ENCODE measurements at regions not wholly inside any gene's neighbourhood (a gene's known extent, or its start where the extent isn't known, plus 50 kb on each side); places are given as distances from the start of the nearest gene placed in this dataset.

DNA sequence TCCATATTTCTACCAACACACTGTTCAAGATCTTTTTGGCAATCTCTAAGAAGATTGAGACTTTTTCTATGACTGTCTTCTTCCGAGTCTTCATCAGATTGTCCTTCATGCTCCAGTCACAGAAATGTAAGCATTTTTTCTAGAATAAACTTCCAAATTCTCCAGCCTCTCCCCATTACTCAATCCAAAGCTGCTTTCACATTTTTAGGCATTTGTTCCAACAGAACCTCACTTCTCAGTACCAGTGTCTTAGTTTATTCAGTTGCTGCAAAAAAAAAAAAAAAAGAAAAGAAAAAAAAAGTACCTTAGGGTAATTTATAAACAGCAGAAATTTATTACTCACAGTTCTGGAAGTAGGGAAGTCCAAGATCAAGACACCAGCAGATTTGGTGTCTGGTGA lies 290.8 kb upstream of the NOVA1 start:
- 100% methylated on average over 1 of the region's 1 CpG for WGBS (ENCODE audit: insufficient coverage)
- Histone ChIP-seq H3K9me3 (ENCODE audit: control extremely low read depth in 1 of 5, control insufficient read depth in 4 of 5, insufficient read depth in 2 of 5, low read depth in 1 of 5, low read length in 4 of 5) (no peaks in the 10 kb centered on the region), H3K27ac (ENCODE audit: insufficient read depth in 1 of 2, low read depth in 1 of 2, low read length in 2 of 2, poor library complexity in 1 of 2, severe bottlenecking in 2 of 2) (no peak overlapping the region), H3K36me3 (ENCODE audit: control insufficient read depth in 4 of 4, insufficient read depth in 4 of 4, low read length in 3 of 4) (no peaks in the 10 kb centered on the region), H3K4me3 (ENCODE audit: control insufficient read depth in 1 of 7, extremely low read depth in 1 of 7, insufficient read depth in 4 of 7, low read depth in 2 of 7, low read length in 6 of 7) (no peak overlapping the region), H3K4me1 (ENCODE audit: control extremely low read depth in 1 of 4, control insufficient read depth in 4 of 4, insufficient read depth in 4 of 4, low read length in 3 of 4) (no peaks in the 10 kb centered on the region), H3K27me3 (replicated peaks in 2 of 5; ENCODE audit: control insufficient read depth in 4 of 5, insufficient read depth in 5 of 5, low read length in 4 of 5) (no peaks in the 10 kb centered on the region)
- DNase-seq: no peak
- ChIA-PET CTCF (no interaction called here), POLR2A (no interaction called here)

DNA sequence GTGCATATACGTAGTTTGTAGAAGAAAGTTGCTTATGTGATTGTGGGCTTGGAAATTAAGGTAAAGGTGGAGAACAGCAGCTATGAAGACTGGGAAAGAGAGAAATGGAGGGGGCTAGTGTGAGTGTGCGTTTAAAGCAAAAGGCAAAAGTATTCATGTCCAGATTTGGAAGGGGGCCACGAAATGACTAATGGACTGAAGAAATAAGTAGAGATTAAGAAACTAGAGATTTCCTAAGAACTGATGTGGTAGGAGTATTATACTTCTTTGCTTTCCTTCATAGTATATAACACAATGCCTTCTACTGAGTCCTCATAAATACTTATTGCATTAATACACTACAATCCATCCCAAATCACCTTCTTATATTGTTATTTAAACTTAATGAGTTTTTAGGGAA lies 298.6 kb upstream of the NOVA1 start:
- CTCF ChIA-PET: no interaction called here
- POLR2A ChIA-PET: no interaction called here

DNA sequence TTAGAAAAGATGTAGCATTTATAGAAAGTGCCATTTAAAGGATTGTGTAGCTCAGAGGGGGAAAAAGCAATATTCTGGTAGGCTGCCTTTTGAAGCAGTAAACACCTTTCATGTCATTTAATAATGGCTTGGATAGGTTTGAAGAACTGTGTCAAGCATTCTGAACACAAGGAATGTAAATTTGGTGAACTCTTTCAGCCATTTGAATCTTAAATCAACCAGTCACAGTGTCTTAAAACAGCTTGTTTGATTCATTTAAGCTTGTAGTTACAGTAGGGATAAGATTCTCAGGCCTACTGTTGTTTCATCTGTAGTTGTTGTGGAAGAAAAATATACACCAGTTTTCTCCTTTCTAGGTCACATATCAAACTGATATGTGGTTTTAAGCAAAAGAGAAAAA lies 299.4 kb upstream of the NOVA1 start:
- H3K4me3 ChIP-seq (ENCODE audit: control insufficient read depth in 1 of 7, extremely low read depth in 1 of 7, insufficient read depth in 4 of 7, low read depth in 2 of 7, low read length in 6 of 7): no peak overlapping the region
- H3K9me3 ChIP-seq (ENCODE audit: control extremely low read depth in 1 of 5, control insufficient read depth in 4 of 5, insufficient read depth in 2 of 5, low read depth in 1 of 5, low read length in 4 of 5): peaks cover 0 to 3% (median 0%) of the 10 kb centered on the region in 5 experiments
- H3K36me3 ChIP-seq (ENCODE audit: control insufficient read depth in 4 of 4, insufficient read depth in 4 of 4, low read length in 3 of 4): no peaks in the 10 kb centered on the region
- no peaks in the 10 kb centered on the region for H3K4me1 ChIP-seq (ENCODE audit: control extremely low read depth in 1 of 4, control insufficient read depth in 4 of 4, insufficient read depth in 4 of 4, low read length in 3 of 4)
- no peak for DNase-seq
- H3K27me3 ChIP-seq (replicated peaks in 2 of 5; ENCODE audit: control insufficient read depth in 4 of 5, insufficient read depth in 5 of 5, low read length in 4 of 5): no peaks in the 10 kb centered on the region
- POLR2A ChIA-PET: no interaction called here
- no peak overlapping the region for H3K27ac ChIP-seq (ENCODE audit: insufficient read depth in 1 of 2, low read depth in 1 of 2, low read length in 2 of 2, poor library complexity in 1 of 2, severe bottlenecking in 2 of 2)
- CTCF ChIA-PET: no interaction called here

More for the DNA sequence above, 298.6 kb upstream of the NOVA1 start:
- H3K27ac ChIP-seq (ENCODE audit: insufficient read depth in 1 of 2, low read depth in 1 of 2, low read length in 2 of 2, poor library complexity in 1 of 2, severe bottlenecking in 2 of 2): no peak overlapping the region
- no peaks in the 10 kb centered on the region for H3K4me1 ChIP-seq (ENCODE audit: control extremely low read depth in 1 of 4, control insufficient read depth in 4 of 4, insufficient read depth in 4 of 4, low read length in 3 of 4)
- no peak for DNase-seq
- no peaks in the 10 kb centered on the region for H3K36me3 ChIP-seq (ENCODE audit: control insufficient read depth in 4 of 4, insufficient read depth in 4 of 4, low read length in 3 of 4)
- peaks cover 0 to 3% (median 0%) of the 10 kb centered on the region in 5 experiments for H3K9me3 ChIP-seq (ENCODE audit: control extremely low read depth in 1 of 5, control insufficient read depth in 4 of 5, insufficient read depth in 2 of 5, low read depth in 1 of 5, low read length in 4 of 5)
- H3K27me3 ChIP-seq (replicated peaks in 2 of 5; ENCODE audit: control insufficient read depth in 4 of 5, insufficient read depth in 5 of 5, low read length in 4 of 5): no peaks in the 10 kb centered on the region
- 95% methylated on average over 2 of the region's 3 CpGs for WGBS (ENCODE audit: insufficient coverage)
- H3K4me3 ChIP-seq (ENCODE audit: control insufficient read depth in 1 of 7, extremely low read depth in 1 of 7, insufficient read depth in 4 of 7, low read depth in 2 of 7, low read length in 6 of 7): no peak overlapping the region

DNA sequence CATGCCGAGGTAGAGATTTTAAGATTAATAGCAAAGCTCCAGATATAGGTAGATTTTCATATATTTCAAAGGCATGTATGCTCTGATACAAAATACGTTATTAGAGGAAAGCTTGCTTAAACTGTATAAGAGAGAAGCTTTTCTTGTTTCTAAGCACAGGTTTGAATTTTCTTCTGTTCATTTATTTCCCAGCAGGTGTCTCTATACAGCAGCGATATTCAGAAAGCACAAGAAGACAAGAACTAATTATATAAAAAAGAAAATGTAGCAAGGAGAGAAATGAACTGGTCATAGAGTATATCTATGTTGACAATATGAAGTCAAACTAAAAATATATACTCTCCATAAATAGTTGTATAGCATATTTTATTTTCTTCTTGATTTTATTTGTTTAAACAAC lies 307.4 kb upstream of the NOVA1 start:
- no peak for DNase-seq
- ChIA-PET CTCF (no interaction called here), POLR2A (no interaction called here)
- H3K27ac ChIP-seq (ENCODE audit: insufficient read depth in 1 of 2, low read depth in 1 of 2, low read length in 2 of 2, poor library complexity in 1 of 2, severe bottlenecking in 2 of 2): no peak overlapping the region
- no CpG with 5 or more reads among the region's 3 CpGs for WGBS (ENCODE audit: insufficient coverage)
- H3K4me3 ChIP-seq (ENCODE audit: control insufficient read depth in 1 of 7, extremely low read depth in 1 of 7, insufficient read depth in 4 of 7, low read depth in 2 of 7, low read length in 6 of 7): no peak overlapping the region
- no peaks in the 10 kb centered on the region for H3K4me1 ChIP-seq (ENCODE audit: control extremely low read depth in 1 of 4, control insufficient read depth in 4 of 4, insufficient read depth in 4 of 4, low read length in 3 of 4)
- no peaks in the 10 kb centered on the region for H3K27me3 ChIP-seq (replicated peaks in 2 of 5; ENCODE audit: control insufficient read depth in 4 of 5, insufficient read depth in 5 of 5, low read length in 4 of 5)
- no peaks in the 10 kb centered on the region for H3K36me3 ChIP-seq (ENCODE audit: control insufficient read depth in 4 of 4, insufficient read depth in 4 of 4, low read length in 3 of 4)
- H3K9me3 ChIP-seq (ENCODE audit: control extremely low read depth in 1 of 5, control insufficient read depth in 4 of 5, insufficient read depth in 2 of 5, low read depth in 1 of 5, low read length in 4 of 5): peaks cover 0 to 1% (median 0%) of the 10 kb centered on the region in 5 experiments

DNA sequence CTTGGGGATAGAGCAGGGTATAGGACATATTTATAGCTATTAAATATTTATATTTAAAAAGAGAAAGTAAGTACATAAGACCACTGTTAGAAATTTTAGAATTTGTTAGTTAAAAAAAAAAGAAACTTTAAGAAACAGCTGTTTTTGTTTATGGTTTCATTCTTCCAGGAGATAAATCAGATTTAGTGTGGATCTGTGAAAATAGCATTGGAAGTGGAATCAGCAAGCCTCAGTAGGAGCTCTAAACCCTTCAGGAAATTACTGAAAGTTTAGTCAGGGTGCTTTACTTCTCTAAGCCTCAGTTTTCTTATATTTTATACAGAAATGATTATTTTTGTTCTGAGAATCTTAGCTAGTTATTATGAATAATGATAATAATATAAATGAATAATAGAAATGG lies 316.0 kb upstream of the NOVA1 start:
- ChIA-PET CTCF (no interaction called here), POLR2A (no interaction called here)
- Histone ChIP-seq H3K27ac (ENCODE audit: insufficient read depth in 1 of 2, low read depth in 1 of 2, low read length in 2 of 2, poor library complexity in 1 of 2, severe bottlenecking in 2 of 2) (no peak overlapping the region), H3K4me3 (ENCODE audit: control insufficient read depth in 1 of 7, extremely low read depth in 1 of 7, insufficient read depth in 4 of 7, low read depth in 2 of 7, low read length in 6 of 7) (no peak overlapping the region), H3K4me1 (ENCODE audit: control extremely low read depth in 1 of 4, control insufficient read depth in 4 of 4, insufficient read depth in 4 of 4, low read length in 3 of 4) (no peaks in the 10 kb centered on the region), H3K36me3 (ENCODE audit: control insufficient read depth in 4 of 4, insufficient read depth in 4 of 4, low read length in 3 of 4) (no peaks in the 10 kb centered on the region), H3K9me3 (ENCODE audit: control extremely low read depth in 1 of 5, control insufficient read depth in 4 of 5, insufficient read depth in 2 of 5, low read depth in 1 of 5, low read length in 4 of 5) (no peaks in the 10 kb centered on the region), H3K27me3 (replicated peaks in 2 of 5; ENCODE audit: control insufficient read depth in 4 of 5, insufficient read depth in 5 of 5, low read length in 4 of 5) (no peaks in the 10 kb centered on the region)
- no peak for DNase-seq

DNA sequence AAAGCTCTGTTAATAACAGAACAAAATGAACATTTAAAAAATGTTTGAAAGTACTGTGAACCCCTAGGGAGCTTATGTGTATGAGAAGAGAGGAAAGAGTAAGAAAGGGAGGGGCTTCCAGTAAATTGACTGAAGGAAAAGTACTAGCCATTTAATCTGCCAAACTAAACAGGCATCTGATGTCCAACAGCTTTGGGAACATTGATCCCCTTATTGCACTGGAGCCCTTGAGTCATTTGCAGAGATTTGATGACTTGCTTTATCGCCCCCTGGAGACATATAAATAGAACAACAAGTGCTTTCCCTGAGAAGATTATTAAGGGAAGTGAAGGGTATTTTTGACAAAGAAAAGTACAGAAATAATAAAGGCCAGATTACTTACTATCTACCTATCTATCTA lies 319.3 kb upstream of the NOVA1 start:
- no peaks in the 10 kb centered on the region for H3K9me3 ChIP-seq (ENCODE audit: control extremely low read depth in 1 of 5, control insufficient read depth in 4 of 5, insufficient read depth in 2 of 5, low read depth in 1 of 5, low read length in 4 of 5)
- WGBS (ENCODE audit: insufficient coverage): no CpG with 5 or more reads among the region's 1 CpG
- no peak overlapping the region for H3K4me3 ChIP-seq (ENCODE audit: control insufficient read depth in 1 of 7, extremely low read depth in 1 of 7, insufficient read depth in 4 of 7, low read depth in 2 of 7, low read length in 6 of 7)
- POLR2A ChIA-PET: no interaction called here
- no peaks in the 10 kb centered on the region for H3K4me1 ChIP-seq (ENCODE audit: control extremely low read depth in 1 of 4, control insufficient read depth in 4 of 4, insufficient read depth in 4 of 4, low read length in 3 of 4)
- no peaks in the 10 kb centered on the region for H3K36me3 ChIP-seq (ENCODE audit: control insufficient read depth in 4 of 4, insufficient read depth in 4 of 4, low read length in 3 of 4)
- H3K27me3 ChIP-seq (replicated peaks in 2 of 5; ENCODE audit: control insufficient read depth in 4 of 5, insufficient read depth in 5 of 5, low read length in 4 of 5): no peaks in the 10 kb centered on the region
- DNase-seq: peak in 2 of 3 donors; percentile 1 to 7
- CTCF ChIA-PET: no interaction called here
- H3K27ac ChIP-seq (ENCODE audit: insufficient read depth in 1 of 2, low read depth in 1 of 2, low read length in 2 of 2, poor library complexity in 1 of 2, severe bottlenecking in 2 of 2): no peak overlapping the region

DNA sequence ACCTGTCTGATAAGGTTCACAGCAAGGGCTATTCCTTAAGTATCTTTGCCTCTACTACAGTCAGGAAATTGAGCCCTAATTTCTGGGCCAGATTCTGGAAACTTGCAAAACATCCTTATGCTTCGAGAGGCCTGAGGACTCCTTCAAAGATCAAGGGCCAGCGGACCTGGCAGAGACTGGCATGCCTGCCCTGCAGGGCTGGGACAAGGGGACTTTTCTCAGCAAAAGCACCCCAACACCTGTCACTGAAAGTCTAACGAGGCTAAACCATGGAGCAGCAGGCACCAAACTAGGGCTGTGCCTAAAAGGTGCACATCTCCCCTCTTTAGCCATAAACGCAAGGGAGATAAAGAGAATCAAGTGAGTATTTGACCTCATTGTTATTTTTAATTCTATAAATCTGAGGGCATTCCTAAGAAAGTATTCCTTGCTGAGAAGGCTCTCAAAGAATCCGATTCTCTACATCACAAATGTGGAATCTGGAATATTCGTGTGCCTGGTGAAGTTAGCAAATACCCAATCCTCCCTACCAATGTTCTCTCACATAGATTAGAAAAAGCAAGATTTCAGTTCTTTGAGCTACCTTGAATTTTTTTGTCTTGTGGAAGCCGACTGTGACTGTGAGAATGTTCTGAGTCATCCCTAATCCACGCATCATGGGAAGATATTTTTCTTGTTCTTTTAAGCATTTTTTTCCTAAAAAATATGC lies 328.2 kb upstream of the NOVA1 start:
- H3K9me3 ChIP-seq (ENCODE audit: control extremely low read depth in 1 of 5, control insufficient read depth in 4 of 5, insufficient read depth in 2 of 5, low read depth in 1 of 5, low read length in 4 of 5): no peaks in the 10 kb centered on the region
- CTCF ChIA-PET: no interaction called here
- DNase-seq: no peak
- H3K27me3 ChIP-seq (replicated peaks in 2 of 5; ENCODE audit: control insufficient read depth in 4 of 5, insufficient read depth in 5 of 5, low read length in 4 of 5): no peaks in the 10 kb centered on the region
- 88% methylated on average over 4 of the region's 8 CpGs for WGBS (ENCODE audit: insufficient coverage)
- no peak overlapping the region for H3K27ac ChIP-seq (ENCODE audit: insufficient read depth in 1 of 2, low read depth in 1 of 2, low read length in 2 of 2, poor library complexity in 1 of 2, severe bottlenecking in 2 of 2)
- no peaks in the 10 kb centered on the region for H3K4me1 ChIP-seq (ENCODE audit: control extremely low read depth in 1 of 4, control insufficient read depth in 4 of 4, insufficient read depth in 4 of 4, low read length in 3 of 4)
- POLR2A ChIA-PET: no interaction called here
- H3K4me3 ChIP-seq (ENCODE audit: control insufficient read depth in 1 of 7, extremely low read depth in 1 of 7, insufficient read depth in 4 of 7, low read depth in 2 of 7, low read length in 6 of 7): no peak overlapping the region
- H3K36me3 ChIP-seq (ENCODE audit: control insufficient read depth in 4 of 4, insufficient read depth in 4 of 4, low read length in 3 of 4): no peaks in the 10 kb centered on the region
